PFSK-1 (cell line): ENCODE measurements at regions not wholly inside any gene's neighbourhood (a gene's known extent, or its start where the extent isn't known, plus 50 kb on each side); places are given as distances from the start of the nearest gene placed in this dataset.

Source experiments
- POLR2AphosphoS5 ChIP-seq: IDR thresholded peaks from 2 replicates; pipeline ENCODE4 v1.6.1; 2012; ENCODE audit warnings: low read depth, mild to moderate bottlenecking, control low read depth, low read length, moderate library complexity
- TF ChIP-seq, protein P1 (sequence below), 2 experiments: IDR thresholded peaks; 2 replicates each; pipeline versions ENCODE4 v1.6.1 to v1.8.0; 2011 to 2012; ENCODE audit warnings: low read depth in 2 of 2, low read length in 2 of 2, control low read depth in 1 of 2, inconsistent platforms in 1 of 2, mild to moderate bottlenecking in 1 of 2, moderate library complexity in 1 of 2; ENCODE audit not compliant: insufficient read depth in 1 of 2

DNA sequence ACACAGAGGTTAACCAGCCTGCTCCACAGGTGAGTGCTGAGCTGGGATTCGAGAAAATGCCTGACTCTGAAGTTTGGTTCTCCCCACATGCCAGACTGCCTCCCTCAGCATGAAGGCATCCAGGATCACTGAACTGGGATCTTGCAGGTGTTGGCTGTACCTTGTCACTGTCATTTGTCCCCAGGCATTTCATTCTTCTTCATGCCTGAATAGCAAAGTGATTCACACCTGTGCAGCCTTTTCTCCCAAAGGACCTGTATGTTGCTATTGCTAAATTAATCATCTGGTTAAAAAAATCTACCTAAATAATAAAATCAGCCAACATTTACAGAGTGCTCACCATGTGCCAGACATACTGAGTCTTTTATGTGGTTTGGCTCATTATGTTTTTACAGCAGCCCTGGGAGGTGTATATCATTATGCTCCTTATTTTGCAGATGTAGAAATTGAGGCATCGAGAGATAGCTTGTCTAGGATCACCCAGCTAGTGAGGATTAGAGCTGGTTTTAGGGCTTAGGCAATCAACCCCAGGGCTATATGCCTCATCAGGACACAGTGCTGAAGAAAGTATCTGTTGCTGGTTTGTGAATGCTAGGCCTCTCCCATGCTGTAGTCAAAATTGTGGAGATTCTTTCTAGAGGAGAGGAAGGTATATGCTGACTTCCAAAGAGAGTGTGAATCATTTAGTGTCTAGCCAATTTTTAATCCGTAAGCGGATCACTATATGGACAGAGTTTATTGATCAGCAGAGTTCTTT lies 204.4 kb downstream of the HIPK3 start:
- TF ChIP-seq, protein P1, sequence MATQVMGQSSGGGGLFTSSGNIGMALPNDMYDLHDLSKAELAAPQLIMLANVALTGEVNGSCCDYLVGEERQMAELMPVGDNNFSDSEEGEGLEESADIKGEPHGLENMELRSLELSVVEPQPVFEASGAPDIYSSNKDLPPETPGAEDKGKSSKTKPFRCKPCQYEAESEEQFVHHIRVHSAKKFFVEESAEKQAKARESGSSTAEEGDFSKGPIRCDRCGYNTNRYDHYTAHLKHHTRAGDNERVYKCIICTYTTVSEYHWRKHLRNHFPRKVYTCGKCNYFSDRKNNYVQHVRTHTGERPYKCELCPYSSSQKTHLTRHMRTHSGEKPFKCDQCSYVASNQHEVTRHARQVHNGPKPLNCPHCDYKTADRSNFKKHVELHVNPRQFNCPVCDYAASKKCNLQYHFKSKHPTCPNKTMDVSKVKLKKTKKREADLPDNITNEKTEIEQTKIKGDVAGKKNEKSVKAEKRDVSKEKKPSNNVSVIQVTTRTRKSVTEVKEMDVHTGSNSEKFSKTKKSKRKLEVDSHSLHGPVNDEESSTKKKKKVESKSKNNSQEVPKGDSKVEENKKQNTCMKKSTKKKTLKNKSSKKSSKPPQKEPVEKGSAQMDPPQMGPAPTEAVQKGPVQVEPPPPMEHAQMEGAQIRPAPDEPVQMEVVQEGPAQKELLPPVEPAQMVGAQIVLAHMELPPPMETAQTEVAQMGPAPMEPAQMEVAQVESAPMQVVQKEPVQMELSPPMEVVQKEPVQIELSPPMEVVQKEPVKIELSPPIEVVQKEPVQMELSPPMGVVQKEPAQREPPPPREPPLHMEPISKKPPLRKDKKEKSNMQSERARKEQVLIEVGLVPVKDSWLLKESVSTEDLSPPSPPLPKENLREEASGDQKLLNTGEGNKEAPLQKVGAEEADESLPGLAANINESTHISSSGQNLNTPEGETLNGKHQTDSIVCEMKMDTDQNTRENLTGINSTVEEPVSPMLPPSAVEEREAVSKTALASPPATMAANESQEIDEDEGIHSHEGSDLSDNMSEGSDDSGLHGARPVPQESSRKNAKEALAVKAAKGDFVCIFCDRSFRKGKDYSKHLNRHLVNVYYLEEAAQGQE (IDR thresholded peaks at IDR 0.05; ENCODE audit: insufficient read depth in 1 of 2, low read depth in 2 of 2, low read length in 2 of 2) = no peak
- no peak for TF ChIP-seq POLR2AphosphoS5
